HepG2 (cell line): ENCODE measurements at regions not wholly inside any gene's neighbourhood (a gene's known extent, or its start where the extent isn't known, plus 50 kb on each side); places are given as distances from the start of the nearest gene placed in this dataset.

Experiments used
- ATAC-seq: fragments of 200-7000 bp; cut with Tn5 transposase; 3 replicates; pipeline ENCODE4 v1.9.1; 2020; ENCODE audit warnings: mild to moderate bottlenecking, moderate library complexity
- BruUV-seq: library from RNA; stranded (reverse); fragments of 400-500 nt; replicated peaks from 2 replicates; lab custom pipeline; 2021; lab: Mats Ljungman, UMichigan
- CTCF ChIA-PET: fragments of 300-600 bp; formaldehyde crosslinking; extraction: SDS; loops from one replicate; lab custom pipeline; 2021; ENCODE audit warnings: low total read pairs, inconsistent platforms, low intra/inter-chr PET ratio; lab: Yijun Ruan, JAX
- POLR2A ChIA-PET: fragments of 350-600 bp; sonication (Branson Sonifier 250); formaldehyde crosslinking; loops from one replicate; lab custom pipeline; 2020; ENCODE audit warnings: antibody characterized with exemption, inconsistent platforms; lab: Yijun Ruan, JAX
- DNase-seq: peaks from one replicate; pipeline ENCODE4 v3.0.0-alpha.2; 2015; ENCODE audit warnings: low spot score
- FAIRE-seq: peaks from 3 replicates; lab custom pipeline; 2011; peaks lifted over from hg19 to GRCh38; lab: Jason Lieb, UNC
- H2AFZ ChIP-seq: one replicate; pipeline ENCODE4 v1.6.1; 2011; ENCODE audit warnings: low read length, inconsistent platforms
- H3K27ac ChIP-seq: fragments of 300-600 bp; 3 replicates; pipeline ENCODE4 v1.8.0; 2011; ENCODE audit warnings: mixed run types, mild to moderate bottlenecking, mixed read lengths, low read length, inconsistent platforms; ENCODE audit not compliant: insufficient read depth; ENCODE audit errors: extremely low read length
- H3K27me3 ChIP-seq, 2 experiments: fragments of 200-600 bp in 1 of 2; 2 replicates in 1 of 2; 3 replicates in 1 of 2; pipeline versions ENCODE4 v1.6.0 to v1.8.0; 2011; ENCODE audit warnings: low read length in 2 of 2, mild to moderate bottlenecking in 2 of 2, moderate library complexity in 2 of 2, inconsistent platforms in 1 of 2; ENCODE audit not compliant: insufficient read depth in 2 of 2, control insufficient read depth in 1 of 2
- H3K36me3 ChIP-seq, 2 experiments: fragments of 200-600 bp in 1 of 2; replicated peaks in 1 of 2; 2 replicates in 1 of 2; 3 replicates in 1 of 2; pipeline versions ENCODE4 v1.5.1 to v1.8.0; 2011; ENCODE audit warnings: low read length in 2 of 2, inconsistent platforms in 1 of 2; ENCODE audit not compliant: insufficient read depth in 2 of 2, control insufficient read depth in 1 of 2
- H3K4me1 ChIP-seq: 2 replicates; pipeline ENCODE4 v1.5.1; 2012; ENCODE audit warnings: low read length, inconsistent platforms; ENCODE audit not compliant: insufficient read depth
- H3K4me2 ChIP-seq: 2 replicates; pipeline ENCODE4 v1.6.0; 2011; ENCODE audit warnings: low read depth, low read length, inconsistent platforms
- H3K4me3 ChIP-seq, 3 experiments: fragments of 200-600 bp in 1 of 3; sonication (generic), shearing (Covaris generic) in 1 of 3; replicated peaks in 1 of 3; 2 replicates each; pipeline ENCODE4 v1.5.1; 2011 to 2016; ENCODE audit warnings: low read length in 3 of 3, inconsistent platforms in 2 of 3, low read depth in 2 of 3, mild to moderate bottlenecking in 2 of 3, control low read depth in 1 of 3, mixed read lengths in 1 of 3; ENCODE audit not compliant: insufficient read depth in 1 of 3
- H3K79me2 ChIP-seq: one replicate; pipeline ENCODE4 v1.6.1; 2011; ENCODE audit warnings: low read length, inconsistent platforms; ENCODE audit not compliant: insufficient read depth
- H3K9ac ChIP-seq: 2 replicates; pipeline ENCODE4 v1.6.0; 2011; ENCODE audit warnings: mild to moderate bottlenecking, low read depth, low read length, inconsistent platforms; ENCODE audit not compliant: insufficient read depth
- H3K9me3 ChIP-seq: 2 replicates; pipeline ENCODE4 v1.5.1; 2012; ENCODE audit warnings: mild to moderate bottlenecking, low read length
- H4K20me1 ChIP-seq: 2 replicates; pipeline ENCODE4 v1.6.0; 2011; ENCODE audit warnings: inconsistent platforms, mild to moderate bottlenecking, low read length, moderate library complexity; ENCODE audit not compliant: insufficient read depth
- HNRNPL ChIP-seq: fragments of 200-400 bp; formaldehyde crosslinking; IDR thresholded peaks from 2 replicates; pipeline ENCODE4 v1.6.1; 2017; ENCODE audit warnings: mild to moderate bottlenecking, low read depth, low read length
- IRF9 ChIP-seq: sonication (generic); formaldehyde crosslinking; IDR thresholded peaks from 2 replicates; pipeline ENCODE4 v1.8.0; 2022; ENCODE audit warnings: missing genetic modification reagents, mild to moderate bottlenecking, borderline replicate concordance
- RAD51 ChIP-seq: fragments of 450-650 bp; IDR thresholded peaks from 2 replicates; pipeline ENCODE4 v1.6.1; 2016; ENCODE audit warnings: borderline replicate concordance
- TCF12 ChIP-seq, 2 experiments: fragments of 450-650 bp in 1 of 2; sonication (generic) in 1 of 2; formaldehyde crosslinking in 1 of 2; IDR thresholded peaks; 2 replicates each; pipeline versions ENCODE4 v1.6.1 to v1.8.0; 2017 to 2022; ENCODE audit warnings: antibody characterized with exemption in 1 of 2, mild to moderate bottlenecking in 1 of 2, missing genetic modification reagents in 1 of 2, moderate library complexity in 1 of 2
- U2AF1 ChIP-seq: fragments of 200-400 bp; formaldehyde crosslinking; optimal IDR thresholded peaks from 2 replicates; pipeline ENCODE3; 2017; ENCODE audit warnings: mild to moderate bottlenecking, low read depth, low read length
- YEATS4 ChIP-seq: sonication (generic); formaldehyde crosslinking; IDR thresholded peaks from 2 replicates; pipeline ENCODE4 v1.4.0; 2020; ENCODE audit warnings: missing genetic modification reagents, borderline replicate concordance
- ZBTB7B ChIP-seq: sonication (generic); formaldehyde crosslinking; IDR thresholded peaks from 2 replicates; pipeline ENCODE4 v1.4.0; 2020; ENCODE audit warnings: missing genetic modification reagents
- ZFAT ChIP-seq: sonication (generic); formaldehyde crosslinking; conservative IDR thresholded peaks from 2 replicates; pipeline ENCODE4 v1.8.1; 2023; ENCODE audit warnings: missing genetic modification reagents, inconsistent platforms
- ZNF225 ChIP-seq: sonication (generic); formaldehyde crosslinking; IDR thresholded peaks from 2 replicates; pipeline ENCODE4 v1.4.0; 2020; ENCODE audit warnings: mild to moderate bottlenecking, missing genetic modification reagents
- ZNF709 ChIP-seq: sonication (generic); formaldehyde crosslinking; IDR thresholded peaks from 2 replicates; pipeline ENCODE4 v1.5.0; 2020; ENCODE audit warnings: mild to moderate bottlenecking, missing genetic modification reagents
- WGBS: methylation state at CpG from one replicate; pipeline ENCODE4 v1.1.6; 2017; ENCODE audit warnings: low lambda C conversion rate; 5-methylcytosine and 5-hydroxymethylcytosine counted together
- in situ Hi-C: cut with HindIII; loops from 2 replicates; pipeline ENCODE4 v1.10.0; 2017; ENCODE audit warnings: low pct_unique_long_range_greater_than_20kb; ENCODE audit not compliant: extremely low pct_ligation_motif_present
- intact Hi-C: fragments of 100-400 bp; cut with micrococcal nuclease; formaldehyde crosslinking; loops from one replicate; pipeline ENCODE4 v1.10.0; 2022; ENCODE audit not compliant: unreplicated experiment

- FAIRE-seq (no peak), DNase-seq (no peak), ATAC-seq (no peak)
- POLR2A ChIA-PET, result no interaction called here
- BruUV-seq, result no TSS peak
- Histone ChIP-seq H3K36me3 (no peaks in the 10 kb centered on the region), H3K4me1 (no peaks in the 10 kb centered on the region), H2AFZ (no peak overlapping the region), H3K9me3 (no peaks in the 10 kb centered on the region), H3K4me2 (no peak overlapping the region), H3K27me3 (peaks cover 0 to 2% of the 10 kb centered on the region in 2 experiments; a peak in 1 of 5 replicates), H3K9ac (no peak overlapping the region), H3K79me2 (no peaks in the 10 kb centered on the region), H4K20me1 (no peaks in the 10 kb centered on the region), H3K27ac (no peak overlapping the region), H3K4me3 (no peak overlapping the region)
- 63% methylated on average over 7 of the region's 8 CpGs for WGBS
- intact Hi-C loops, result no loop called here
- in situ Hi-C loops, result no loop called here
- CTCF ChIA-PET, result no interaction called here
- TF ChIP-seq YEATS4 (CRISPR knock-in tag) (no peak), ZNF709 (CRISPR knock-in tag) (no peak), TCF12 (IDR thresholded peaks at IDR 0.05) (no peak), TCF12 (CRISPR knock-in tag; IDR thresholded peaks at IDR 0.05) (no peak), ZFAT (CRISPR knock-in tag) (no peak), ZBTB7B (CRISPR knock-in tag) (no peak), RAD51 (no peak), IRF9 (CRISPR knock-in tag) (no peak), U2AF1 (no peak), ZNF225 (CRISPR knock-in tag) (no peak), HNRNPL (no peak)
Measured at GRCh38 chr9:88051138-88051537, 76.8 kb upstream of the CDK20 start.
